ENCODE measurements at regions not wholly inside any gene's neighbourhood (a gene's known extent, or its start where the extent isn't known, plus 50 kb on each side); places are given as distances from the start of the nearest gene placed in this dataset.

DNA sequence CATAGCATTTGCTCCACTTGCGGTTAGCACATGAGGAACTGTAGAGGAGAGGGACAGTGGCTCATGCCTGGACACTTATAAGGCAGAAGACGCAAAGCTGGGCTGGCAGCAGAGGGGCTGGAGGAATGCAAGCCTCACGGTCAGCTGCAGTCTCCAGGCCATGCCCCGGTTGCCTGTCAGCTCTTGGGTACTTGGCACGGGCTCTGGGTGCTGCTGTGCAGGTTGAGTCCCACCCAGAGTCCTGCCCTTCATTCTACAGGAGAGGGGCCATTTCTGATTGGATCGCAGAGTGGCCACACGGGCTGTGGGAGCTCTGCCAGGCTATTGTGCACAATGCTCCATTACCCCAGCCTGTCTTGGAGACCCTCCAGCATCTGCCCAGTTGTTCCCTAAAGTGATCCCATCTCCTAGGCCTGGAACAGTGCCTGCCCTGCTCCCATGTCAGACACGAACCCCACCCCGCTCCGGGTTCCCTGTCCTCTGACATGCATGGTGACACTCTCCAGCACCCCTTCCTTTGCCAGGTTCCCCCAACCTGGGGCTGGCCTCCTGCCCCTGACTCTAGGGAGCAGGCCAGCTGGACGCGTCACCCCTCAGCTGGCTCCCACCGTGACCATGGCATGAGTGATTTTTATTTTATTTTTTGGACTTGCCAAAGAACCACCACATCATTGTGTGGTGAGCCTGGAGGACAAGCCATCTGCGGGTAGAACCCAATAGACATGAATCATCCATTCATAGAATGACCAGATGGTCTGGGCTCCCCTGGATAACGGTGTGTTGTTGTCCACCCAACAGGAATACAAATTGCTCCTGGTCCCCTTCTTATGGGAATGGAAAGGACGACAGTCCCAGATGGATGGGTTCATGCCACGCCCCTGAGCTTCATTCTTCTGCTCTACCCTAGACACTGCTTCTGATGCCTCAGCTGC, 51.0 kb upstream of the KLF13 start:
- DNase-seq (ENCODE audit: low spot score) = no peak

GRCh38 chr15:31276596-31277298, 49.9 kb upstream of the KLF13 start:
- DNase-seq (ENCODE audit: low spot score) = no peak
